ENCODE measurements at regions not wholly inside any gene's neighbourhood (a gene's known extent, or its start where the extent isn't known, plus 50 kb on each side); places are given as distances from the start of the nearest gene placed in this dataset.

DNA sequence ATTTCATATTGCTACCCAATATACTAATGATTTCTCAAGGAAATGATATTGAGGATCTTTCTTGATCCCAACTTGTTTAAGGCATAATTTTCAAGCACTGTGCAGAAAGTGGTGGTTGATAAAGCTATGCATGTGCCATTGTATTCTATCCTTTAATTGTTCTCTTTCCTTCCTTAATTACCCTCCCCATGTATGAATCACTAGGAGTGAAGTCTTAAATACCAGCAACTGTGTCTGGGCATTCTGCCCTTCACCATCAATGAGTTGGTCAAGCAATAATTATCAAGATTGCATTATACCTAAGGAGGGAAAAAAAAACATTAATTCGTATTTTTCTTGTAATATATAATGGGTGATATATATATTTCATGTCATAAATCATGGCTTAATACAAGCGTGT lies 111.8 kb upstream of the FRMPD4 start:
- TF ChIP-seq, protein P1, sequence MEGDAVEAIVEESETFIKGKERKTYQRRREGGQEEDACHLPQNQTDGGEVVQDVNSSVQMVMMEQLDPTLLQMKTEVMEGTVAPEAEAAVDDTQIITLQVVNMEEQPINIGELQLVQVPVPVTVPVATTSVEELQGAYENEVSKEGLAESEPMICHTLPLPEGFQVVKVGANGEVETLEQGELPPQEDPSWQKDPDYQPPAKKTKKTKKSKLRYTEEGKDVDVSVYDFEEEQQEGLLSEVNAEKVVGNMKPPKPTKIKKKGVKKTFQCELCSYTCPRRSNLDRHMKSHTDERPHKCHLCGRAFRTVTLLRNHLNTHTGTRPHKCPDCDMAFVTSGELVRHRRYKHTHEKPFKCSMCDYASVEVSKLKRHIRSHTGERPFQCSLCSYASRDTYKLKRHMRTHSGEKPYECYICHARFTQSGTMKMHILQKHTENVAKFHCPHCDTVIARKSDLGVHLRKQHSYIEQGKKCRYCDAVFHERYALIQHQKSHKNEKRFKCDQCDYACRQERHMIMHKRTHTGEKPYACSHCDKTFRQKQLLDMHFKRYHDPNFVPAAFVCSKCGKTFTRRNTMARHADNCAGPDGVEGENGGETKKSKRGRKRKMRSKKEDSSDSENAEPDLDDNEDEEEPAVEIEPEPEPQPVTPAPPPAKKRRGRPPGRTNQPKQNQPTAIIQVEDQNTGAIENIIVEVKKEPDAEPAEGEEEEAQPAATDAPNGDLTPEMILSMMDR (IDR thresholded peaks at IDR 0.05): no peak
- TF ChIP-seq POLR2AphosphoS5 (IDR thresholded peaks at IDR 0.05) (no peak), POLR2A (IDR thresholded peaks at IDR 0.05) (no peak)

All from breast epithelium (tissue), 3 donors.